Mesothelial cell of epicardium (in vitro differentiated cells): ENCODE measurements at regions not wholly inside any gene's neighbourhood (a gene's known extent, or its start where the extent isn't known, plus 50 kb on each side); places are given as distances from the start of the nearest gene placed in this dataset.

Experiments used
- DNase-seq, 2 experiments: peaks; one replicate each; pipeline ENCODE4 v3.0.0; 2021; ENCODE audit warnings: low spot score in 2 of 2; ENCODE audit not compliant: unreplicated experiment in 2 of 2
- H3K27ac Mint-ChIP-seq: 2 replicates; pipeline ENCODE4 v1.8.0; 2021; ENCODE audit warnings: mixed read lengths
- H3K27me3 Mint-ChIP-seq: 2 replicates; pipeline ENCODE4 v1.8.0; 2021; ENCODE audit warnings: low read depth, mixed read lengths
- H3K36me3 Mint-ChIP-seq: 2 replicates; pipeline ENCODE4 v1.8.0; 2021; ENCODE audit warnings: mixed read lengths
- H3K4me1 Mint-ChIP-seq: 2 replicates; pipeline ENCODE4 v1.8.0; 2021; ENCODE audit warnings: mixed read lengths
- H3K4me3 Mint-ChIP-seq: 2 replicates; pipeline ENCODE4 v1.8.0; 2021; ENCODE audit warnings: mild to moderate bottlenecking, moderate library complexity, mixed read lengths
- H3K9me3 Mint-ChIP-seq: 2 replicates; pipeline ENCODE4 v1.8.0; 2021; ENCODE audit warnings: mixed read lengths
- TF ChIP-seq, protein P1 (sequence below): fragments of 200-600 bp; sonication (generic); IDR thresholded peaks from one replicate; pipeline ENCODE4 v1.5.0; 2021; ENCODE audit warnings: antibody characterized with exemption; ENCODE audit not compliant: unreplicated experiment

DNA sequence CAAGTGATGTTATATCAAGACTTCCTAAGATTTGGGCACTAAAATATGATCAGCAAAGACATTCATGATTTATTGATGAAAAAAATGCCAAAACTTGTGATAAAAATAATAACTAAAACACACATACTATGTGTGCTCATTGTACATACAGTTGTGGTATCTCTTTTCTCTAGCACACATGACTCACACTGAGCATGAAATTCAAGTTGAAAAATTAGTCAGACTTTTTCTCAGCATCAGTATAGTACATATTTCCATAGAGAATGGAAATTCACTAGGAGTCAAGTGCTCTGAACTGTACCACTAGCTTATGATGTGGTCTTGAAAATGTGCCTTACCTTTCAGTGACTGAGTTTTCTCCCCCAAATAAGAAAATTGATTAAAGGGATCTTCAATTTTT, 471.8 kb upstream of the FLRT2 start:
- H3K27me3 Mint-ChIP-seq: no peaks in the 10 kb centered on the region
- H3K4me1 Mint-ChIP-seq: peaks cover 10% of the 10 kb centered on the region
- peaks cover 25% of the 10 kb centered on the region for H3K9me3 Mint-ChIP-seq
- TF ChIP-seq, protein P1, sequence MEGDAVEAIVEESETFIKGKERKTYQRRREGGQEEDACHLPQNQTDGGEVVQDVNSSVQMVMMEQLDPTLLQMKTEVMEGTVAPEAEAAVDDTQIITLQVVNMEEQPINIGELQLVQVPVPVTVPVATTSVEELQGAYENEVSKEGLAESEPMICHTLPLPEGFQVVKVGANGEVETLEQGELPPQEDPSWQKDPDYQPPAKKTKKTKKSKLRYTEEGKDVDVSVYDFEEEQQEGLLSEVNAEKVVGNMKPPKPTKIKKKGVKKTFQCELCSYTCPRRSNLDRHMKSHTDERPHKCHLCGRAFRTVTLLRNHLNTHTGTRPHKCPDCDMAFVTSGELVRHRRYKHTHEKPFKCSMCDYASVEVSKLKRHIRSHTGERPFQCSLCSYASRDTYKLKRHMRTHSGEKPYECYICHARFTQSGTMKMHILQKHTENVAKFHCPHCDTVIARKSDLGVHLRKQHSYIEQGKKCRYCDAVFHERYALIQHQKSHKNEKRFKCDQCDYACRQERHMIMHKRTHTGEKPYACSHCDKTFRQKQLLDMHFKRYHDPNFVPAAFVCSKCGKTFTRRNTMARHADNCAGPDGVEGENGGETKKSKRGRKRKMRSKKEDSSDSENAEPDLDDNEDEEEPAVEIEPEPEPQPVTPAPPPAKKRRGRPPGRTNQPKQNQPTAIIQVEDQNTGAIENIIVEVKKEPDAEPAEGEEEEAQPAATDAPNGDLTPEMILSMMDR: no peak
- peaks cover 5% of the 10 kb centered on the region for H3K36me3 Mint-ChIP-seq
- H3K27ac Mint-ChIP-seq: no peak overlapping the region
- no peak for DNase-seq
- H3K4me3 Mint-ChIP-seq: no peak overlapping the region

DNA sequence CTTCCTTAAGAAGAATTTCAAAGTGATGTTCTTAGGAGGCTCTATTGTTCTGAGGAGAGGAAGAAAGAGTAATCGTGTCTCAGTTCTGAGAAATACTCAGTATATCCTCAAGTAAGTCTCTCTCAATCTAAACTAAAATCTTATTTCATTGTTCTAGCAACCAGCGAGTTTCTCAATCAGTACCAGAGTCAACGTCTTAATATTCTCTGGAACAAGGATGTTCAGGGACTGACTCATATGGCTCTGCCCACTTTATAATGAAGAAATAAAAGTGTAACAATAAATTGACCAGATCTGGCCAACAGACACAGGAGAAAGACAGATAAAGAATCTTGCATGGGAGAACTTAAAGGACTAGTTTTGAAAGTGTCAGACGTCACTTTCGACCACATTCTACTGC, 469.8 kb upstream of the FLRT2 start:
- Mint-ChIP-seq H3K4me3 (no peak overlapping the region), H3K36me3 (no peaks in the 10 kb centered on the region), H3K9me3 (peaks cover 20% of the 10 kb centered on the region), H3K4me1 (peaks cover 10% of the 10 kb centered on the region), H3K27ac (no peak overlapping the region), H3K27me3 (no peaks in the 10 kb centered on the region)
- TF ChIP-seq, protein P1: no peak
- DNase-seq: no peak

DNA sequence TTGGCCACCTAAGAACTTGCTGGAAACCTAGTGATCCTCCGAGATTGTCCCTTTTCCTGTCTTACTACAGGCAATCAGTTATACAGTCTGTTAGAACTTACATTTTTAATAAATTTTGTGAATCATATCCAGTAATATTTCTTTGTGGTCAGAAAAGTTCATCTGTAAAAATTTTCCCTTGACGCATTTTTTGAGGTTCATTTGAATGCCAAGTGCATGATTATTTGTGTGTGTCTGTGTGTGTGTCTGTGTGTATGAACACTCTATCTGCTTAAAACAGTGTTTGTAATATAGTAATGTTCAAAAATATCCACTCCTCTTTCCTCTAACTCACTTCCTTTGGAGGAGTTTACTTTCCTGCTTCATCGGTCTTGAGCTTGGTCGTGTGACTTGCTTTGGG, 468.7 kb upstream of the FLRT2 start:
- no peak for DNase-seq
- Mint-ChIP-seq H3K4me3 (no peak overlapping the region), H3K4me1 (peaks cover 10% of the 10 kb centered on the region), H3K27me3 (no peaks in the 10 kb centered on the region), H3K36me3 (no peaks in the 10 kb centered on the region), H3K27ac (no peak overlapping the region), H3K9me3 (peaks cover 14% of the 10 kb centered on the region)
- TF ChIP-seq, protein P1: no peak

DNA sequence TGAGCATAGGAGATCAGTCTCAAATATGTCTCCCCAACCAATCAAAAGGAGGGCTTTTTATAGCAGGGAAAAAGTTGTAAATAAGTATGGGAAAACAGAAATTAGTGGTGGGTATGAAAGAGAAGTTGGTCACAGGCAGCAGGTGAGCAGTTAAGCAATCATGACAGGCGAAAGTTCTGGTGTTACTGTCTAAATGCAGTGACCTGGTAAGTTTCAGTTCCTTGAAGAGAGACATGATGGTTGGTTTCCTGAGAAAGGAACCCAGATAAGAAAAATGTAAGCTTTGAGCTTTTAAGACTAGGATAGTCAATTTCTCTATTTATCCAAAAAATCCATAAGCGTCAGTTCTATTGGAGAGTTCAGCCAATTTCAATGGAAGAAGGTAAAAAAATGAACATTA, 466.2 kb upstream of the FLRT2 start:
- no peaks in the 10 kb centered on the region for H3K4me1 Mint-ChIP-seq
- TF ChIP-seq, protein P1: no peak
- peaks cover 14% of the 10 kb centered on the region for H3K9me3 Mint-ChIP-seq
- no peaks in the 10 kb centered on the region for H3K36me3 Mint-ChIP-seq
- H3K27ac Mint-ChIP-seq: no peak overlapping the region
- H3K4me3 Mint-ChIP-seq: no peak overlapping the region
- no peak for DNase-seq
- no peaks in the 10 kb centered on the region for H3K27me3 Mint-ChIP-seq

DNA sequence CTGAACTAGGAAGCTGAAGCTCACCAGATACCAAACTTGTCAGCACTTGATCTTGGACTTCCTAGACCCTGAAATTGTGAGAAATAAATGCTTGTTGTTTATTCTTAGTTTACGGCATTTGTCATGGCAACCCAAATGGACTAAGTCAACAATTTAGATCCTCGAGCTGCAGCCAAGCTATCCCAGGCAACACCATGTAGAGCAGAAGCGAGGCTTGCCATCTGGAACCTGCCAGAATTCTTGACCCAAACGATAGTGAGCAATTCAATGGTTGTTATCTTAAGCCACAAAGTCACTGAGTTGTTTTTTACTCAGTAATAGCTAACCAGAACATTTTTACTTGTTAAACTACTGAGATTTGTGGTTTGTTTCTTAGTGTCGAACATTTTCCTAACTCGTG, 458.5 kb upstream of the FLRT2 start:
- no peak overlapping the region for H3K4me3 Mint-ChIP-seq
- H3K27me3 Mint-ChIP-seq: no peaks in the 10 kb centered on the region
- TF ChIP-seq, protein P1: no peak
- H3K9me3 Mint-ChIP-seq: no peaks in the 10 kb centered on the region
- DNase-seq: no peak
- H3K36me3 Mint-ChIP-seq: no peaks in the 10 kb centered on the region
- H3K27ac Mint-ChIP-seq: no peak overlapping the region
- H3K4me1 Mint-ChIP-seq: no peaks in the 10 kb centered on the region

DNA sequence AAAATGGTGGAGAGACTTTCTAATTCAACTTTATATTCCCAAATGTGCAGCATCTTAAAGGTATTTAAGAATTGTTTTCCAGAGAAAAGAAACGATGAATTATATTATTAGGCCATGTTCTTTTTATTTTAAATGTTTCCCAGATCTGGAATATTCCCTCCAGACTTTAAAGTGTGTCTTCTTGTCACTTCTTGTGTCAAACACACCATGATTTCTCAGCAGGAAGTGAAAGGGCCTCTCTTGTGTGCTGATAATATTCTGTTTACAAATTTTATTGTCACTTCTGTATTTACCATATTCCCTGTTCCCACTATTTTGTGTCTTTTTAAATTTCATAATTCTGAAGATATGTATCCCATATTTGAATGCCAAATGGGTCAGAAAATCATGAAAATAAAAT, 455.0 kb upstream of the FLRT2 start:
- no peaks in the 10 kb centered on the region for H3K36me3 Mint-ChIP-seq
- no peaks in the 10 kb centered on the region for H3K9me3 Mint-ChIP-seq
- H3K27ac Mint-ChIP-seq: no peak overlapping the region
- H3K4me3 Mint-ChIP-seq: no peak overlapping the region
- H3K4me1 Mint-ChIP-seq: no peaks in the 10 kb centered on the region
- TF ChIP-seq, protein P1: no peak
- H3K27me3 Mint-ChIP-seq: no peaks in the 10 kb centered on the region
- DNase-seq: no peak
